Activated CD8-positive, alpha-beta memory T cell treated with anti-CD3 and anti-CD28 coated beads, Interleukin-2, amount 10 ng/mL, durations not matched to agents 7 days and 5 days (primary cell): ENCODE measurements at regions not wholly inside any gene's neighbourhood (a gene's known extent, or its start where the extent isn't known, plus 50 kb on each side); places are given as distances from the start of the nearest gene placed in this dataset.
"Not testable (repeated sequence)": the region's sequence is repeated elsewhere in the genome, so short reads cannot be mapped to it uniquely, and the experiment has no call there.

ENCODE experiments used
- ATAC-seq: fragments of 150-1000 bp; cut with Tn5 transposase; one replicate; pipeline ENCODE4 v1.10.0; 2021; ENCODE audit warnings: moderate library complexity
- CTCF ChIA-PET: fragments of 350-600 bp; sonication (Branson Sonifier 250); formaldehyde crosslinking; loops from one replicate; lab custom pipeline; 2021; ENCODE audit warnings: antibody characterized with exemption; lab: Charles Lee
- DNase-seq: peaks from one replicate; pipeline ENCODE4 v3.0.0-alpha.2; 2020
- H3K27ac Mint-ChIP-seq: one replicate; pipeline ENCODE4 v1.8.0; 2021; ENCODE audit warnings: mild to moderate bottlenecking, mixed read lengths
- H3K27me3 Mint-ChIP-seq: one replicate; pipeline ENCODE4 v1.8.0; 2021; ENCODE audit warnings: mixed read lengths
- H3K36me3 Mint-ChIP-seq: one replicate; pipeline ENCODE4 v1.8.0; 2021; ENCODE audit warnings: mild to moderate bottlenecking, mixed read lengths
- H3K4me1 Mint-ChIP-seq: one replicate; pipeline ENCODE4 v1.8.0; 2021; ENCODE audit warnings: mixed read lengths
- H3K4me3 Mint-ChIP-seq: one replicate; pipeline ENCODE4 v1.8.0; 2021; ENCODE audit warnings: mild to moderate bottlenecking, moderate library complexity, mixed read lengths
- H3K9me3 Mint-ChIP-seq: one replicate; pipeline ENCODE4 v1.8.0; 2022; ENCODE audit warnings: low read depth, mixed read lengths

GRCh38 chr21:9881430-9881829 lies 640.0 kb upstream of the TPTE start:
- H3K9me3 Mint-ChIP-seq, H3K4me1 Mint-ChIP-seq, H3K36me3 Mint-ChIP-seq, DNase-seq, H3K27ac Mint-ChIP-seq, H3K4me3 Mint-ChIP-seq, CTCF ChIA-PET, H3K27me3 Mint-ChIP-seq, ATAC-seq: not testable (repeated sequence)

- H3K4me3 Mint-ChIP-seq, DNase-seq, H3K9me3 Mint-ChIP-seq, CTCF ChIA-PET, H3K27me3 Mint-ChIP-seq, H3K27ac Mint-ChIP-seq, H3K4me1 Mint-ChIP-seq, ATAC-seq, H3K36me3 Mint-ChIP-seq: not testable (repeated sequence)
Measured at GRCh38 chr21:9883047-9883446, 638.3 kb upstream of the TPTE start.

- ATAC-seq, CTCF ChIA-PET, H3K27ac Mint-ChIP-seq, H3K4me3 Mint-ChIP-seq, H3K4me1 Mint-ChIP-seq, H3K9me3 Mint-ChIP-seq, DNase-seq, H3K36me3 Mint-ChIP-seq, H3K27me3 Mint-ChIP-seq: not testable (repeated sequence)
Measured at GRCh38 chr21:9883571-9884282, 637.7 kb upstream of the TPTE start.

- H3K9me3 Mint-ChIP-seq, CTCF ChIA-PET, H3K36me3 Mint-ChIP-seq, H3K4me1 Mint-ChIP-seq, H3K4me3 Mint-ChIP-seq, ATAC-seq, H3K27ac Mint-ChIP-seq, DNase-seq, H3K27me3 Mint-ChIP-seq: not testable (repeated sequence)
Measured at GRCh38 chr21:9888500-9888899, 632.9 kb upstream of the TPTE start.

- DNase-seq, H3K27me3 Mint-ChIP-seq, H3K4me1 Mint-ChIP-seq, H3K27ac Mint-ChIP-seq, CTCF ChIA-PET, H3K4me3 Mint-ChIP-seq, ATAC-seq, H3K36me3 Mint-ChIP-seq: not testable (repeated sequence)
- peaks cover 11% of the 10 kb centered on the region for H3K9me3 Mint-ChIP-seq
Measured at GRCh38 chr21:9903579-9903978, 617.8 kb upstream of the TPTE start.

GRCh38 chr21:9914135-9914534 lies 607.2 kb upstream of the TPTE start:
- CTCF ChIA-PET, ATAC-seq, H3K27me3 Mint-ChIP-seq, H3K4me1 Mint-ChIP-seq, DNase-seq, H3K27ac Mint-ChIP-seq, H3K36me3 Mint-ChIP-seq, H3K4me3 Mint-ChIP-seq: not testable (repeated sequence)
- peaks cover 20% of the 10 kb centered on the region for H3K9me3 Mint-ChIP-seq

- ATAC-seq, H3K4me3 Mint-ChIP-seq, H3K4me1 Mint-ChIP-seq, CTCF ChIA-PET, H3K27me3 Mint-ChIP-seq, DNase-seq, H3K27ac Mint-ChIP-seq, H3K36me3 Mint-ChIP-seq: not testable (repeated sequence)
- H3K9me3 Mint-ChIP-seq: peaks cover 11% of the 10 kb centered on the region
Measured at GRCh38 chr21:9919446-9919845, 601.9 kb upstream of the TPTE start.

GRCh38 chr21:9943639-9944038 lies 577.7 kb upstream of the TPTE start:
- not testable (repeated sequence) for ATAC-seq, H3K27me3 Mint-ChIP-seq, H3K36me3 Mint-ChIP-seq

GRCh38 chr21:9946057-9946456 lies 575.3 kb upstream of the TPTE start:
- H3K36me3 Mint-ChIP-seq, CTCF ChIA-PET, DNase-seq, H3K27ac Mint-ChIP-seq, H3K27me3 Mint-ChIP-seq, ATAC-seq, H3K4me1 Mint-ChIP-seq, H3K4me3 Mint-ChIP-seq: not testable (repeated sequence)
- peaks cover 28% of the 10 kb centered on the region for H3K9me3 Mint-ChIP-seq

More at GRCh38 chr21:9943639-9944038, 577.7 kb upstream of the TPTE start:
- H3K9me3 Mint-ChIP-seq: peaks cover 27% of the 10 kb centered on the region
- H3K27ac Mint-ChIP-seq, H3K4me1 Mint-ChIP-seq, H3K4me3 Mint-ChIP-seq, CTCF ChIA-PET, DNase-seq: not testable (repeated sequence)

- H3K27me3 Mint-ChIP-seq, H3K27ac Mint-ChIP-seq, H3K4me3 Mint-ChIP-seq, H3K36me3 Mint-ChIP-seq, H3K4me1 Mint-ChIP-seq, ATAC-seq, DNase-seq, CTCF ChIA-PET: not testable (repeated sequence)
- H3K9me3 Mint-ChIP-seq: peaks cover 14% of the 10 kb centered on the region
Measured at GRCh38 chr21:9949510-9950289, 571.7 kb upstream of the TPTE start.

- ATAC-seq, H3K4me3 Mint-ChIP-seq, H3K36me3 Mint-ChIP-seq, H3K27ac Mint-ChIP-seq, CTCF ChIA-PET, DNase-seq, H3K4me1 Mint-ChIP-seq, H3K27me3 Mint-ChIP-seq: not testable (repeated sequence)
- H3K9me3 Mint-ChIP-seq: peaks cover 13% of the 10 kb centered on the region
Measured at GRCh38 chr21:9950363-9950762, 571.0 kb upstream of the TPTE start.

- H3K9me3 Mint-ChIP-seq, H3K4me3 Mint-ChIP-seq, H3K36me3 Mint-ChIP-seq, H3K27ac Mint-ChIP-seq, CTCF ChIA-PET, ATAC-seq, H3K4me1 Mint-ChIP-seq, H3K27me3 Mint-ChIP-seq, DNase-seq: not testable (repeated sequence)
Measured at GRCh38 chr21:9958791-9959190, 562.6 kb upstream of the TPTE start.

GRCh38 chr21:9959220-9959964 lies 562.0 kb upstream of the TPTE start:
- H3K27me3 Mint-ChIP-seq, H3K9me3 Mint-ChIP-seq, CTCF ChIA-PET, DNase-seq, H3K4me1 Mint-ChIP-seq, H3K27ac Mint-ChIP-seq, ATAC-seq, H3K4me3 Mint-ChIP-seq, H3K36me3 Mint-ChIP-seq: not testable (repeated sequence)
